Mucosa of gallbladder (tissue), 1 donor: ENCODE measurements at regions not wholly inside any gene's neighbourhood (a gene's known extent, or its start where the extent isn't known, plus 50 kb on each side); places are given as distances from the start of the nearest gene placed in this dataset.

Experiments used
- DNase-seq: peaks from one replicate; pipeline ENCODE4 v3.0.0-alpha.2; 2020; ENCODE audit warnings: low spot score
- donor health status: DM: no; HTN: no; CAD: no.

GRCh38 chr13:68030152-68030809 is 800.1 kb upstream of the PCDH9 start:
- no peak for DNase-seq

GRCh38 chr13:68028701-68029100 is 798.6 kb upstream of the PCDH9 start:
- no peak for DNase-seq

GRCh38 chr13:68027306-68027705 is 797.2 kb upstream of the PCDH9 start:
- DNase-seq, result no peak

- no peak for DNase-seq
Measured at GRCh38 chr13:68026077-68026476, 795.9 kb upstream of the PCDH9 start.

GRCh38 chr13:68025604-68026003 is 795.5 kb upstream of the PCDH9 start:
- no peak for DNase-seq

- no peak for DNase-seq
Measured at GRCh38 chr13:68023838-68024581, 793.9 kb upstream of the PCDH9 start.

- DNase-seq, result no peak
Measured at GRCh38 chr13:68019901-68020300, 789.8 kb upstream of the PCDH9 start.

- DNase-seq, result no peak
Measured at GRCh38 chr13:68009546-68009945, 779.4 kb upstream of the PCDH9 start.

GRCh38 chr13:68007576-68007975 is 777.4 kb upstream of the PCDH9 start:
- no peak for DNase-seq

- DNase-seq, result no peak
Measured at GRCh38 chr13:67996101-67996500, 766.0 kb upstream of the PCDH9 start.

GRCh38 chr13:67990868-67991267 is 760.7 kb upstream of the PCDH9 start:
- DNase-seq, result no peak

GRCh38 chr13:67986234-67986633 is 756.1 kb upstream of the PCDH9 start:
- DNase-seq, result no peak

- no peak for DNase-seq
Measured at GRCh38 chr13:67977066-67977465, 746.9 kb upstream of the PCDH9 start.

GRCh38 chr13:67971291-67971690 is 741.2 kb upstream of the PCDH9 start:
- DNase-seq, result no peak

GRCh38 chr13:67967031-67967430 is 736.9 kb upstream of the PCDH9 start:
- DNase-seq, result no peak

- DNase-seq, result no peak
Measured at GRCh38 chr13:67966065-67966464, 735.9 kb upstream of the PCDH9 start.

- DNase-seq, result no peak
Measured at GRCh38 chr13:67964986-67965385, 734.9 kb upstream of the PCDH9 start.

GRCh38 chr13:67964091-67964490 is 734.0 kb upstream of the PCDH9 start:
- no peak for DNase-seq

GRCh38 chr13:67961331-67961730 is 731.2 kb upstream of the PCDH9 start:
- DNase-seq, result no peak

GRCh38 chr13:67951431-67951830 is 721.3 kb upstream of the PCDH9 start:
- DNase-seq, result no peak

- DNase-seq, result no peak
Measured at GRCh38 chr13:67950603-67951002, 720.5 kb upstream of the PCDH9 start.

GRCh38 chr13:67946131-67946530 is 716.0 kb upstream of the PCDH9 start:
- DNase-seq, result no peak

- DNase-seq, result no peak
Measured at GRCh38 chr13:67943116-67943515, 713.0 kb upstream of the PCDH9 start.

GRCh38 chr13:67935626-67936025 is 705.5 kb upstream of the PCDH9 start:
- no peak for DNase-seq
